HG03460 (cell line): ENCODE measurements at regions not wholly inside any gene's neighbourhood (a gene's known extent, or its start where the extent isn't known, plus 50 kb on each side); places are given as distances from the start of the nearest gene placed in this dataset.
"Not testable (repeated sequence)": the region's sequence is repeated elsewhere in the genome, so short reads cannot be mapped to it uniquely, and the experiment has no call there.

Experiments
- ATAC-seq: cut with Tn5 transposase; IDR thresholded peaks from one replicate; pipeline ENCODE4 v1.9.1; 2021; ENCODE audit not compliant: unreplicated experiment

DNA sequence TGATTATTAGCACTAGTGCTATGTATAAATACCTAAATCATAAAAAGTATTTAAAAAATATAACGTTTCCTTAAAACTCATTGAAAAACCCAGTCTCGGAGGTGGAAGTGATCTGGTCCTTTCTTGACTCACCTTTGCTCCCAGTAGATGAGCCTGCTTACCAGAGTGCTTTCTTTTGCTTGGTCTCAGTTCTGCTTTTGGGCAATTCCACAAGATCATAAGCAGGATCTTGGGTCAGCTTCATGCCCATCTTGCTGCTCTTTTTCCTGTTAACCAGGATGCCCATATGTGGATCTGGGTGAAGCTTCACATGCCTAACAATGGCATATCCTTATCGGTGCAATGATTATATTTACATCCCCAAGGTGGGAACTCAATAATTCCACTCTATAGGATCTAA, 332.1 kb upstream of the FAM98A start:
- no peak for ATAC-seq

DNA sequence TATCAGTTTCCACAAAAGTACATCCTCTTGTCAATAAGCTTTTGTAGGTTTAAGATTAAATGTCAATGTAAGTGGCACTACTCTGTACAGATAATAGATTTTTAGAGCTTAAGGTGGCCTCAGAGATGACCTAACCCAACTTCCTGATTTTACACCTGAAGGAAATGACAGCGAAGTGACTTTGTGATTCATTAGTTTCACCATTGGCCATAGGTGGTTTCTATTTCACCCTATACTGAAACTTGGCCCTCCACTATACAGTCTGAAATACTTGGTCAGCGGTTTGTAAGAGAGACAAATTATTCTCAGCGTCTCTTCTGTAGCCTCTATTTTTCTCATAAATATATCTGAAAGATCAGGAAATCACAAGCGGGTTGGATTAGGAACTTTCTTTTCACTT, 330.4 kb upstream of the FAM98A start:
- ATAC-seq, result peak; percentile 98

DNA sequence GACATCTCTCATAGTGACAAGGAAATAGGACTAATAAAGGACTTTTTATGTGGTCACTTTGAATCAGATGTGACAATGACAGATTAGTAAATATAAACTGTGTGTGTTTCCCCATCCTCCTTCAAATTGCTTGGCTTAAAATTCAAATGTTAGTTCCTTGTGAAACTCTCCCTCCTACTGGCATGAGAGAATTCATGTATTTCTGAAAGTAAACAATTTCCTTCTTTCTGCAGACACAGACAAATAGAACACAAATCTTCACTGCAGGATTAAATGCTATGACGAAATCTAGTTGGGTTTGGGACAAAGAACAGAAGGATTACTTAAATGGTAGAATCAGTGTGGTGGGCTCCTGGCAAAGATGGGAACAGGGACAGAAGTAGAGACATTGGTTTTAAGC, 328.7 kb upstream of the FAM98A start:
- no peak for ATAC-seq

DNA sequence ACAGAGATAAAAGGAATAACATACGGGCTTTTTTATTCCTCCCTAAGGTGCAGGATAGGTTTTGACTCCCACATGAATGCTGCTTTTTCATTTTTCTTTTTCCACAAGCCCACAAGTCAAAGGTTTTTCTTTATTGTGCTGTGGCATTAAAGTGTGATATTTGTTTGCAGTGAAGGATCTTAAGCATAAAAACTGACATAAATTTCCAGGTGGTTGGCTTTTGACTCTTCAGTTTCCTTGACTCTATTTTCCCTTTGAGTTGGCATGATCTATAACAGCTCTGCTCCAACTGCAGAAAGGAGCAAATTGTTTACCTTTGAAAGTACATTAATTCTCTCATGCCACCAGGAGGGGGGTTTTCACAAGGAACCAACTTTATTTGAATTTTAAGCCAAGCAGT, 326.2 kb upstream of the FAM98A start:
- no peak for ATAC-seq

DNA sequence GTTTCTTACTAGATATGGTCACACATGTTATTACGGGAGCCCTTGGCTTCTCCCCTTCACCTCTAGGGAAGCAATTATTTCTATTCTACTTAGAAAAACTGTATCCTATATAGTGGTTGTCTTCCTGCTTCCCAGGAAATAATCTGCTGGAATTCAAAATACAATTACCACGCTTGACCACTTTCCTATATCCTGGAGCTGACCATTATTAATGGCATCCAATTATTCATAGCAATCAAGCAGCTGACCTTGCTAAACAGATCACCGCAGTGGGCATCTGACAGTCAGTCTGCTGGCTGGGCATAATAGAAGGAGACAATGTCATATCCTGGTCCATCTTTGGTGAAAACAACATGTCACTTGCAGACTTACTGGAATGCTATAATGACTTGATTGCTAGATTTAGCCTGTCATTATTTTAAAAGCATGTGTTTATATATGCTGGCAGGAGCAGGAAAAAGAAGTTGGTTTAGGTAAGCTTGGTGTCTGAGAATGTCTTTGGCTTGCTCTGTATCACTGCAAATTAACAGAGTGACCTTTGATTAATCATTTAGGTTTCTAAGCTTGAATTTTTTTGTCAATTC, 325.6 kb upstream of the FAM98A start:
- ATAC-seq, result no peak

DNA sequence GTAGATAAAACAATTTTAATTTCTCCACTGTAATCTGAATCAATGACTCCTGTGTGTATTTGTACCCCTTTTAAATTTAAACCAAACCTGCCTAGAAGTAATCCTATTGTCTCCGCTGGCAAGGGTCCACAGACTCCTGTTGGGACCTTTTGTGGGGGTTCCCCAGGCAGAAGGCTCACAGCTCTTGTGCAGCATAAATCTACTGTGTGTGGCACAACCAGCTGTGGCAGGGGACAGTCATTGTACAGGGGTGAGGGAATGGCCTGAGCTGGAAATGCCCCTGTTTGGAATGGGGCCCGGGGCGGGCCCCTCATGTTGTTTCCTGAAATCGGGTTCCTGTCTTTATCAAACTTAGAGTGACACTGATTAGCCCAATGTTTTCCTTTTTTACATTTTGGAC, 318.2 kb upstream of the FAM98A start:
- no peak for ATAC-seq

DNA sequence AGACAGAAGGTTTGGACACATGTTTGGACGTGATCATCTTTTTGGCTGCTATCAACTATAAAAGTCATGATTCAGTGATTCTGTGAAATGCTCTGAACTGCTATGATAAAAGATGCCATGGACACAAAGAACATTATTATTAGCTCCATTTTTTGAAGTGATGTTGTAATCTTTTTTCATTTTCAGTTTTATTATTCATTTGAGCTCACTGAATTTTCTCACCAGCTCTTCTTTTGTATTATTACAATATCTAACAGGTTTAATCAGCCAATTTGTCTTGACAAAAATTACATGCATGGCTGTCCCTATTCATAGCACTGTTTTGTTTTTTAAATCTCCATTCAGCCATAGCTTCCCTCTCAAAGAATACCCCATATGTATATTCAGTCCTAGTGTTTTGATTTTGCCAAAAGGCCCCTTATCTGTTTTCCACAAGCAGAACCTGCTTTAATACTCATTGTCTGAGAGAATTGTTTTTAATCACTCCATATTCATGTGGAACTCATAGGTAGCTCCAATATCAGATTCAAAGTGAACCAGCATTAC, 314.0 kb upstream of the FAM98A start:
- no peak for ATAC-seq

DNA sequence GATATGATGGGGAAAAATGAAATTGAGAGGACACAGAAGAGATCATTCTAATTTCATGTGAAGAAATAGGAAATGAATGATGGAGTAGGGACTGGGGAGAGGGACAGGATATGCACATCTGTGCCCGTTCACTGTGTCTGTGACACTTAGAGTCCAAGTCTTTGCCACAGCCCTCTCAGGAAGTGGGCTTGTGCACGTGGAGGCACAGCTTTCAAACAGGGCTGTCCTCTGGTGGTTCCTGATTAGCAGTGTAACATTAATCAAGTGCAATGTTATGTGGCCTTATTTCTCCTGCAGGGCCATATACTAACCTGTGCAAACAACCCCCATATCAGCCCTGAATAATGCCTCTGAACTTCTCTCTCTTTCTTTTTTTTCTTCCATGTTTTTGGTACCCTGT, 312.2 kb upstream of the FAM98A start:
- ATAC-seq, result no peak

DNA sequence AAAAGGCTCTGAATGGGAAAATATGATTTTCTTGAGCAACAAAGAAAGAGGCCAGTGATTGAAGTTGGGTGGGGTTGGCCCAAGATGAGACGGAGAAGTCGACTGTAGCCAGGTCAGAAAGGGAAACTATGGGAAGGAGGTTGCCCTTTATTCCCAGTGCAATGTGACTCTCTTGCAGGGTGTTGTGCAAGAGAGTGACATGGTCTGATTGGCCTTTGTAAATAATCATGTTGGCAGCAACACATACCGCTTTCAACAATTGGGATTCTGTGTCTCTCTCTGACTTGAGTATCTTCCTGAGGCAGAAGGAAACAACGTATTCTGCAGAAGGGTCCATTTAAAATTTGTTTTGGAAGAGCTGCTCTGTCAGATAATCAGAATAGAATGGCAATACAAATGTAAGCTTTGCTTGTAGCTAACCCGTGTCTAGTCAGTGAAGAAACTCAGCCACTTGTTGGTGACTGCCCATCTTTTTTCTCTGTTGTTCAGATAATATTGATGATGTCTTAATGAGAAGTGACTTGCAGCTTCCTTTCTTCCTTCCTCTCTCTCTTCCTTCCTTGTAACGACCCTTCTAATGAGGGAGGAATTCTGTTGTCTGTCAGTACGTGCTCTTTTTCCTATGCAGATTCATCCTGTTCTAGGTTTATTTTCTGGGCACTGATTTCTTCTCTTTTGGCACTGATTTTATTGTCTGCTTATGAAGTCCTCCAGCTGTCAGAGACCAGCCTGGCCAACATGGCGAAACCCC, 311.0 kb upstream of the FAM98A start:
- ATAC-seq, result no peak

DNA sequence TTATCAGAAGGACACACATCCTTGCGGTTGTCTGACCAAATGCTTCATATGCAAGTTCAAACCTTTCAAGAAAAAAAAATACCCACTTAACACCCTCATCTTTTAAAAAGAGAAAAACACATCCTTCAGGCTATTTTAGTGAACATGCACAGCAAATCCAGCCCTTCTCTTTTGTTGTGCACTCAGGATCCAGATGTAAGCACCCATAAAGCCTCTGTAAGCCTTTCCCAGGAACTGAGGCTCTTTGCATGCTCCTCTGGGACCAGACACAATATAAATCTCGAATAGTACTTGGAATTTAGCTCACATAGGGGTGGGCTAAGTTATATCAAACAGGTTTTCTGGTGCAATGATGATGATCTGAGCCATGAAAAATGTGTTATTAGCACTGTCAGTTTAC, 308.8 kb upstream of the FAM98A start:
- ATAC-seq, result no peak

DNA sequence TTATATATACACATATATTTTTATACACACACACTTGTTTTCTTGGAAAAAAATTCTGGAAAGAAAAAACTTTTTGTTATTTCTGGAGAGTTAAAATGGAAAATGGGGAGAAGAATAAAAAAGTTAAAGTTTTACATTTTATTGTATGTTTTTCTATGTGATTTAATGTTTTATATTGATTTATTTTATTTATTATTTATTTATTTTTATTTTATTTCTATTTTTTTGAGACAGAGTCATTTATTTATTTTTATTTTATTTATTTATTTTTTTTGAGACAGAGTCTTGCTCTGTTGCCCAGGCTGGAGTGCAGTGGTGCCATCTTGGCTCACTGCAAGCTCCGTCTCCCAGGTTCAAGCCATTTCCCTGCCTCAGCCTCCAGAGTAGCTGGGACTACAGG, 307.0 kb upstream of the FAM98A start:
- not testable (repeated sequence) for ATAC-seq

DNA sequence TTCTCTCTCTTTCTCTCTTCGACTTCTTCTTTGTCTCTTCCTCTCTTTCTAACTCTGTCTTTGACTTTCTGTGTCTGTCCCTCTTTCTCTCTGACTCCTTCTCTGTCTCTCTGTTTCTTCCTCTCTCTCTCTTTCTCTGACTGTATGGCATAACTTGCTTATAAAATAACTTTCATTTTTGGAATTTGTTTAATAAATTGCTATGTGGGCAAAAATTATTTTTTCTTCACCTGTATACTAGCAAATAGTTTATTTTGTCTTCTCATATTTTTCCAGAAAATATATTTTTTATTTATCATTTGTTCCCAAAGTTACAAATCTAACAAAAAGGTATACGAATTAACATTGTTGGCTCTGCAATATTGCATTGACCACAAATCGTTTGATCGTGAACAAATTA, 305.7 kb upstream of the FAM98A start:
- no peak for ATAC-seq

DNA sequence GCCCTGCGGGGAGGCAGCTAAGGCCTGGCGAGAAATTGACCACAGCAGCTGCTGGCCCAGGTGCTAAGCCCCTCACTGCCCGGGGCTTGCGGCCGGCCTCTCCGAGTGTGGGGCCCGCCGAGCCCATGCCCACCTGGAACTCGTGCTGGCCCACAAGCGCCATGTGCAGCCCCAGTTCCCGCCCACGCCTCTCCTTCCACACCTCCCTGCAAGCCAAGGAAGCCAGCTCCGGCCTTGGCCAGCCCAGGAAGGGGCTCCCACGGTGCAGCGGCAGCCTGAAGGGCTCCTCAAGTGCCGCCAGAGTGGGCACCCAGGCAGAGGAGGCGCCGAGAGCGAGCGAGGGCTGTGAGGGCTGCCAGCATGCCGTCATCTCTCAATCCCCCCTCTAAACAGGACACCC, 304.6 kb upstream of the FAM98A start:
- no peak for ATAC-seq

DNA sequence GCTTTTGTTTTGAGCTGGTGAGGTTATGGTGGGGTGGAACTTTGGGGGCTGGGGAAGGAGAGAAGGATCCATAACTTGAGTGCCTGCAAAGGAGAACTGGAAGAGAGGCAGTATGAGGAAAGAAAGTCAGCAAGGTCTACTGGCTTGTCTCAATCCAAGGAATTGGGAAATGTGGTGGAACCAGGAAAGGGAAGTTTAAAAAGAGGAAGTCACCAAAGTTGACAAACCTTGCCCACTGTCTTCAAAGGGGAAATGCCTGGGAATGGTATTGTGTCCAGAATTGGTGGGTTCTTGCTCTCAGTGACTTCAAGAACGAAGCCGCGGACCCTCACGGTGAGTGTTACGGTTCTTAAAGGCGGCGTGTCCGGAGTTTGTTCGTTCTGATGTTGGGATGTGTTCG, 304.1 kb upstream of the FAM98A start:
- no peak for ATAC-seq

DNA sequence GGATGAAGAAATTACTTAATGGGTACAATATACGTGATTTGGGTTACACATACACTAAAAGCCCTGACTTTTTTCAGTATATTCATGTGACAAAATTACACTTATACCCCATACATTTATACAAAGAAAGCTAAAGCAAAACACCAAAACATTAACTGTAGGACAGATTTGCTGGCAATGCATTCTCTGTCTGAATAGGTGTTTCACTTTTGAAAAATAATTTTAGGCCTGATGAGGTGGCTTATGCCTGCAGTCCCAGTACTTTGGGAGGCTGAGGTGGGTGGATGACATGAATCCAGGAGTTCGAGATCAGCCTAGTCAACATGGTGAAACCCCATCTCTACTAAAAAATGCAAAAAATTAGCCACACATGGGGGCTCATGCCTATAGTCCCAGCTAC, 301.5 kb upstream of the FAM98A start:
- ATAC-seq, result no peak

DNA sequence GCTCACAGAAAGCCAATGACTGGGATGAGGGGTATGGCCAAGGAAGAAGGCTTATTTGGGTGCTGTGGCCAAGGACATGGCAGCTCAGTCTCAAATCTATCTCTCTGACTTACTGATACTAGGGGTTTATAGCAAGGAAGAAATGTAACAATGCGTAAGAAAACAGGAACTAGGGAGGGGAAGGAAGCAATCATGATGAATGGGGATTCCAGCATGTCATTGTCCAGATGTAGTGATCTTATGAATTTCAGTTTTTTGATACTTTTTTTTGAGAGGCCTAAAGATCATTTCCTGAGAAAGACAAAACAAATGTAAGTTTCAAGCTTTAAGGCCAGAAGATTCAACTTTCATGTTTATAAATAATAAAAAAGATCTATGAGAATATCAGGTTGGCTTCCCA, 298.6 kb upstream of the FAM98A start:
- ATAC-seq, result no peak

DNA sequence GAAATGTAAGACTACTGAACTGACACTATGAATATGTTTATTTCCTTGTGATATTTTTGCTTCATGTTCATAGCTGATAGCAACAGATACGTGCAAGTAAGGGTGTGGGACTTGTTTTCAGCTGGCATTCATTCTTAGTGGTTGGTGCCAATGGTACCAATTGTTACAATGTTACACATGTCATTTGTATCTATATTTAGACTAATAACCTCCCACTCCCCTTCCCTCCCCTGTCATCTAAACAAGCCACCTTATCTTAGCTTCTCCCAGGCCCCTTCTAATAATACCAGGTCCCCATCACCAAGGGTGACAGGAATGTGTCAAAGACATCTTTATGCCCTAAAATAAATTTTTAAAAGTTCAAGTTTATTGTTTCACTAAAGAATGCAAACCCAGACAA, 294.7 kb upstream of the FAM98A start:
- ATAC-seq, result no peak

DNA sequence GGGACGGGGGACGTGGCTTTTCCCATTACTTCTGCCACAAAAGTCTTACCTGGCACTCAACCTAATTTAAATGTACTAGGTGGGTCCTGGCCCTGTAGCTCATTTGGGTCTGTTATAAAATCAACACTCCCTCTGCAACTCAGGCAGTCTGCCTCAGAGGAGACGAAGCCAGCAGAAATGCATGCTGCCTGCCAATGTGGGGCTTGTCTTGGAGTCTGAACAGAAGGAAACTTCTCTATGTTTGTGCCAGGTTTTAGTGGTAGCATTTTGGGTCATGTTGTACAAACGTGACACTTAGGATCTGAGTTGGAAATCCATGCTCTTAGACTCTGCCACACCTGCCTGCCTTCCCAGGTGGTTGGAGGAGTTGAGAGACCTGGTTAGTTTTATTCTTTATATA, 292.5 kb upstream of the FAM98A start:
- ATAC-seq, result no peak

DNA sequence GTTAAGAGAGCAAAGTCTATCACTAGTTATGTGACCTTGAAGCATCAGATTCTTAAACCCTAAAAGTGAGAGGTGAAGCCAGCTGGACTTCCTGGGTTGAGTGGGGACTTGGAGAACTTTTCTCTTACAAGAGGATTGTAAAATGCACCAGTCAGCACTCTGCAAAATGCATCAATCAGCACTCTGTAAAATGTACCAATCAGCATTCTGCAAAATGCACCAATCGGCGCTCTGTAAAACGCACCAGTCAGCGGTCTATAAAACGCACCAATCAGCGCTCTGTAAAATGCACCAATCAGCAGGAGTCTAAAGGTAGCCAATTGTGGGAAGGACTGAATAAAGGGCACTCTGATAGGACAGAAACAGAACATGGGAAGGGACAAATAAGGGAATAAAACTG, 291.6 kb upstream of the FAM98A start:
- ATAC-seq, result no peak

DNA sequence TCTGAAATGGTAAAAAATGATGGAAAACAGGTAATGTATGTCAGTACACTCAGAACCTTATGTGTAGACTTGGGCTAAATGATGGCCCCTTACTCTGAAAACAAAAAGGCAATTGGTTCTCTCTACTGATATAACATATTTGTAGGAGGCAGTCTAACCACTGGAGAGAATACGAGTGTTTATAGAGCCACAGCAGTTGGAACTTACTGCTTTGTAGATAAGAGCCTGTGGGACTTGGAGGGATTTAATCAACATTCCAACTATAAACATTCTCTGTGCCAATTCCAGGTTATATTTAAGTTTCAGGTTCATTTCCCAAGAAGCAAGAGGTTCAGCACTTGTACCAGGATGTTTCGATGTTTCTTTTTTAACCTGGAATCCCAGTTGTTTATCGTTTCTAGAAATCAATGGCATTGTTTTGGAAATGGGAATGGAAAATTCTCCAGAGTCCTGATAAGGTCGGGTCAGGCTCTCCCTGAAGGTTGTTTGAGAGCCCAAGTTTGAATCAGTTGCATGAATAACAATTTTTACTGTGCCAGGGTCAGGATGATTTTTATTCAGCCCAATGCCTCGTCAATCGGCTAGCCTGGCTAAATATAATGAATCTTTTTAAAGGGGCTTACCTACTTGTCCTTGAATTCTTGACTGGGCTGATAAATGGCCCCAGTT, 278.4 kb upstream of the FAM98A start:
- no peak for ATAC-seq

DNA sequence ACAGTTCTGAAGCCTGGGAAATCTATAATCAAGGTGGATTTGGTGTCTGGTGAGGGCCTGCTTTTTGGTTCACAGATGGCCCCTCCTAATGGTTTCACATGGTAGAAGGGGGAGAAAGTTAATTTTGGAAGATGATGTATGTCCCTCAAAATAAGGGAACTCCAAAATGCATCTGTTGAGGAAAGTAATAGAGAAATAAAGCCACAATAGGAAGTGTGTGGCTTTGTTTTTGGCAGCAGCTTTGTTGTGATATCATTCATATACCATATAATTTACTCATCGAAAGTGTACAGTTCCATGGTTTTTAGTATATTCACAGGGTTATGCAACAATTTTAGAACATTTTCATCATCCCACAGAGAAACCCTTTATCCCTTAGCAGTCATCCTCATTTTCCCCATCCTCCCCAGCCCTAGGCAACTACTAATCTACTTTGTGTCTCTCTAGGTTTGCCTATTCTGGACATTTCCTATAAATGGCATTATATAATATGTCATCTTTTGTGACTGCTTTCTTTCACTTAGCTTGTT, 274.0 kb upstream of the FAM98A start:
- no peak for ATAC-seq
